PC-9 (cell line): ENCODE measurements at regions not wholly inside any gene's neighbourhood (a gene's known extent, or its start where the extent isn't known, plus 50 kb on each side); places are given as distances from the start of the nearest gene placed in this dataset.

ENCODE experiments used
- EZH2 ChIP-seq: fragments of 200-600 bp; sonication (generic); IDR thresholded peaks from 2 replicates; pipeline ENCODE4 v1.8.0; 2017; ENCODE audit warnings: antibody characterized with exemption, low read depth
- TF ChIP-seq, protein P1 (sequence below): fragments of 200-600 bp; sonication (generic); conservative IDR thresholded peaks from 2 replicates; pipeline ENCODE4 v1.6.1; 2017; ENCODE audit warnings: mixed run types, antibody characterized with exemption, mild to moderate bottlenecking, moderate library complexity

DNA sequence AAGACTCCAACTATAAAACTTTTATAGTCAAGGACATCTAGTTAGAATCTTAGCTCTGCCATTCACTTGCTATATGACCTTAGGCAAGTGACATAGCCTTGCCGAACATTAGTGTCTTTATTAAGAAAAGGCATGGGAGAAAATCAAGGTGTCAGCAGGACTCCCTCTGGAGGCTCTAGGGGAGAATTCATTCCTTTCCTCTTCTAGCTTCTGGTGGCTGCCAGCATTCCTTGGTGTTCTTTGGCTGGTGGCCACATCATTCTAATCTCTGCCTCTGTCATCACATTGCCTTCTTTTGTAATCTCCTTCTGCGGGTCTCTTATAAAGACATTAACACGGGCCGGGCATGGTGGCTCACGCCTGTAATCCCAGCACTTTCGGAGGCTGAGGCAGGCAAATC lies 99.8 kb downstream of the PPP1R2C start:
- TF ChIP-seq EZH2, result no peak
- TF ChIP-seq, protein P1, sequence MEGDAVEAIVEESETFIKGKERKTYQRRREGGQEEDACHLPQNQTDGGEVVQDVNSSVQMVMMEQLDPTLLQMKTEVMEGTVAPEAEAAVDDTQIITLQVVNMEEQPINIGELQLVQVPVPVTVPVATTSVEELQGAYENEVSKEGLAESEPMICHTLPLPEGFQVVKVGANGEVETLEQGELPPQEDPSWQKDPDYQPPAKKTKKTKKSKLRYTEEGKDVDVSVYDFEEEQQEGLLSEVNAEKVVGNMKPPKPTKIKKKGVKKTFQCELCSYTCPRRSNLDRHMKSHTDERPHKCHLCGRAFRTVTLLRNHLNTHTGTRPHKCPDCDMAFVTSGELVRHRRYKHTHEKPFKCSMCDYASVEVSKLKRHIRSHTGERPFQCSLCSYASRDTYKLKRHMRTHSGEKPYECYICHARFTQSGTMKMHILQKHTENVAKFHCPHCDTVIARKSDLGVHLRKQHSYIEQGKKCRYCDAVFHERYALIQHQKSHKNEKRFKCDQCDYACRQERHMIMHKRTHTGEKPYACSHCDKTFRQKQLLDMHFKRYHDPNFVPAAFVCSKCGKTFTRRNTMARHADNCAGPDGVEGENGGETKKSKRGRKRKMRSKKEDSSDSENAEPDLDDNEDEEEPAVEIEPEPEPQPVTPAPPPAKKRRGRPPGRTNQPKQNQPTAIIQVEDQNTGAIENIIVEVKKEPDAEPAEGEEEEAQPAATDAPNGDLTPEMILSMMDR, result no peak
